ENCODE measurements at regions not wholly inside any gene's neighbourhood (a gene's known extent, or its start where the extent isn't known, plus 50 kb on each side); places are given as distances from the start of the nearest gene placed in this dataset.
"Not testable (repeated sequence)": the region's sequence is repeated elsewhere in the genome, so short reads cannot be mapped to it uniquely, and the experiment has no call there.

- TF ChIP-seq, protein P1, sequence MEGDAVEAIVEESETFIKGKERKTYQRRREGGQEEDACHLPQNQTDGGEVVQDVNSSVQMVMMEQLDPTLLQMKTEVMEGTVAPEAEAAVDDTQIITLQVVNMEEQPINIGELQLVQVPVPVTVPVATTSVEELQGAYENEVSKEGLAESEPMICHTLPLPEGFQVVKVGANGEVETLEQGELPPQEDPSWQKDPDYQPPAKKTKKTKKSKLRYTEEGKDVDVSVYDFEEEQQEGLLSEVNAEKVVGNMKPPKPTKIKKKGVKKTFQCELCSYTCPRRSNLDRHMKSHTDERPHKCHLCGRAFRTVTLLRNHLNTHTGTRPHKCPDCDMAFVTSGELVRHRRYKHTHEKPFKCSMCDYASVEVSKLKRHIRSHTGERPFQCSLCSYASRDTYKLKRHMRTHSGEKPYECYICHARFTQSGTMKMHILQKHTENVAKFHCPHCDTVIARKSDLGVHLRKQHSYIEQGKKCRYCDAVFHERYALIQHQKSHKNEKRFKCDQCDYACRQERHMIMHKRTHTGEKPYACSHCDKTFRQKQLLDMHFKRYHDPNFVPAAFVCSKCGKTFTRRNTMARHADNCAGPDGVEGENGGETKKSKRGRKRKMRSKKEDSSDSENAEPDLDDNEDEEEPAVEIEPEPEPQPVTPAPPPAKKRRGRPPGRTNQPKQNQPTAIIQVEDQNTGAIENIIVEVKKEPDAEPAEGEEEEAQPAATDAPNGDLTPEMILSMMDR (IDR thresholded peaks at IDR 0.05; ENCODE audit: extremely low read depth, missing control alignments): no peak
Measured at GRCh38 chr10:3955493-3955892, 170.5 kb upstream of the KLF6 start.

GRCh38 chr10:3954615-3955014 lies 169.6 kb upstream of the KLF6 start:
- TF ChIP-seq, protein P1 (IDR thresholded peaks at IDR 0.05; ENCODE audit: extremely low read depth, missing control alignments): no peak
- DNase-seq (ENCODE audit: low spot score): no peak

More at GRCh38 chr10:3955493-3955892, 170.5 kb upstream of the KLF6 start:
- DNase-seq (ENCODE audit: low spot score): no peak

- DNase-seq (ENCODE audit: low spot score): not testable (repeated sequence)
Measured at GRCh38 chr10:3954007-3954406, 169.0 kb upstream of the KLF6 start.

DNA sequence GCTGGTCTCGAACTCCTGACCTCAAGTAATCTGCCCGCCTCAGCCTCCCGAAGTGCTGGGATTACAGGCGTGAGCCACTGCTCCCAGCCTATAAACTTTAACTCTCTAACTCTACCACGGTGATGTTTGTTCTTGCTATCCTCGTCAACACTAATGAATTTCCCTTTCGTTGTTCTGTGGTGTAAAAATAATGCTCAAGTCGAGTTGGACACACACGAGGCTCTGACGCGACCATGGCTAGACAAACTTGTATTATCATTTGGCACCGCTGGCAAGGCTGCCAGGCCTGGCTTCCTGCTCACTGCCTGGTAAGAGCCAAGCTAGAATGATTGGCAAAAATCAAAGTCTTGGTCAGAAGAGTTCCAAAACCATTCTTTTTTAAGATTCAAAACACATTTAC lies 167.0 kb upstream of the KLF6 start:
- no peak for DNase-seq (ENCODE audit: low spot score)
- TF ChIP-seq, protein P1 (IDR thresholded peaks at IDR 0.05; ENCODE audit: extremely low read depth, missing control alignments): no peak

GRCh38 chr10:3950676-3951275 lies 165.8 kb upstream of the KLF6 start:
- DNase-seq (ENCODE audit: low spot score): no peak

GRCh38 chr10:3949711-3950110 lies 164.7 kb upstream of the KLF6 start:
- no peak for DNase-seq (ENCODE audit: low spot score)

More at GRCh38 chr10:3950676-3951275, 165.8 kb upstream of the KLF6 start:
- TF ChIP-seq, protein P1 (IDR thresholded peaks at IDR 0.05; ENCODE audit: extremely low read depth, missing control alignments): no peak

GRCh38 chr10:3948843-3949242 lies 163.8 kb upstream of the KLF6 start:
- TF ChIP-seq, protein P1 (IDR thresholded peaks at IDR 0.05; ENCODE audit: extremely low read depth, missing control alignments): no peak
- no peak for DNase-seq (ENCODE audit: low spot score)

More at GRCh38 chr10:3949711-3950110, 164.7 kb upstream of the KLF6 start:
- TF ChIP-seq, protein P1 (IDR thresholded peaks at IDR 0.05; ENCODE audit: extremely low read depth, missing control alignments): no peak

Measured in GM20000 (cell line).